CD4-positive, alpha-beta memory T cell (primary cell): ENCODE measurements at regions not wholly inside any gene's neighbourhood (a gene's known extent, or its start where the extent isn't known, plus 50 kb on each side); places are given as distances from the start of the nearest gene placed in this dataset.

ENCODE experiments used
- CTCF ChIA-PET: fragments of 350-600 bp; sonication (Branson Sonifier 250); formaldehyde crosslinking; loops from one replicate; lab custom pipeline; 2021; ENCODE audit warnings: inconsistent platforms; ENCODE audit not compliant: partially characterized antibody; lab: Charles Lee
- POLR2A ChIA-PET: fragments of 350-600 bp; sonication (Branson Sonifier 250); formaldehyde crosslinking; loops from one replicate; lab custom pipeline; 2021; ENCODE audit not compliant: partially characterized antibody; lab: Charles Lee
- DNase-seq, 5 donors: peaks; one replicate each; pipeline versions ENCODE4 v3.0.0 to v3.0.0-alpha.2; 2020 to 2022; ENCODE audit warnings: mixed read lengths in 1 of 5
- H3K27ac ChIP-seq: one replicate; pipeline ENCODE4 v1.7.0; 2013; ENCODE audit warnings: low read depth, low read length
- H3K27me3 ChIP-seq: 2 replicates; pipeline ENCODE4 v1.7.0; 2013; ENCODE audit warnings: mild to moderate bottlenecking, low read length, moderate library complexity; ENCODE audit not compliant: insufficient read depth
- H3K36me3 ChIP-seq: 2 replicates; pipeline ENCODE4 v1.7.0; 2013; ENCODE audit warnings: mild to moderate bottlenecking, low read length, moderate library complexity; ENCODE audit not compliant: insufficient read depth
- H3K4me1 ChIP-seq: 2 replicates; pipeline ENCODE4 v1.7.0; 2013; ENCODE audit warnings: mild to moderate bottlenecking, low read length, moderate library complexity; ENCODE audit not compliant: insufficient read depth
- H3K4me3 ChIP-seq, 2 donors: one replicate each; pipeline ENCODE4 v1.7.0; 2013; ENCODE audit warnings: low read length in 2 of 2, mild to moderate bottlenecking in 1 of 2
- H3K9me3 ChIP-seq, 2 donors: one replicate each; pipeline ENCODE4 v1.7.0; 2013; ENCODE audit warnings: low read length in 2 of 2, control low read depth in 1 of 2; ENCODE audit not compliant: control insufficient read depth in 1 of 2
- H3K27ac Mint-ChIP-seq, 7 donors: one replicate each; pipeline ENCODE4 v1.8.0; 2020 to 2021; ENCODE audit warnings: mixed read lengths in 7 of 7, mild to moderate bottlenecking in 6 of 7, inconsistent platforms in 3 of 7, moderate library complexity in 3 of 7
- H3K27me3 Mint-ChIP-seq, 2 donors: one replicate each; pipeline ENCODE4 v1.8.0; 2020 to 2021; ENCODE audit warnings: mixed read lengths in 2 of 2
- H3K36me3 Mint-ChIP-seq, 2 donors: one replicate each; pipeline ENCODE4 v1.8.0; 2020 to 2021; ENCODE audit warnings: mixed read lengths in 2 of 2, inconsistent platforms in 1 of 2, mild to moderate bottlenecking in 1 of 2
- H3K4me1 Mint-ChIP-seq, 4 donors: one replicate each; pipeline ENCODE4 v1.8.0; 2020 to 2021; ENCODE audit warnings: mixed read lengths in 4 of 4, mild to moderate bottlenecking in 1 of 4
- H3K4me3 Mint-ChIP-seq, 8 donors: one replicate each; pipeline ENCODE4 v1.8.0; 2020 to 2021; ENCODE audit warnings: mixed read lengths in 8 of 8, mild to moderate bottlenecking in 7 of 8, moderate library complexity in 6 of 8, inconsistent platforms in 3 of 8
- H3K9me3 Mint-ChIP-seq, 8 donors: one replicate each; pipeline ENCODE4 v1.8.0; 2020 to 2021; ENCODE audit warnings: mixed read lengths in 8 of 8, mild to moderate bottlenecking in 5 of 8, inconsistent platforms in 3 of 8, moderate library complexity in 1 of 8
- intact Hi-C: fragments of 100-400 bp; cut with micrococcal nuclease; formaldehyde crosslinking; loops from one replicate; pipeline ENCODE4 v1.15.1; 2023

DNA sequence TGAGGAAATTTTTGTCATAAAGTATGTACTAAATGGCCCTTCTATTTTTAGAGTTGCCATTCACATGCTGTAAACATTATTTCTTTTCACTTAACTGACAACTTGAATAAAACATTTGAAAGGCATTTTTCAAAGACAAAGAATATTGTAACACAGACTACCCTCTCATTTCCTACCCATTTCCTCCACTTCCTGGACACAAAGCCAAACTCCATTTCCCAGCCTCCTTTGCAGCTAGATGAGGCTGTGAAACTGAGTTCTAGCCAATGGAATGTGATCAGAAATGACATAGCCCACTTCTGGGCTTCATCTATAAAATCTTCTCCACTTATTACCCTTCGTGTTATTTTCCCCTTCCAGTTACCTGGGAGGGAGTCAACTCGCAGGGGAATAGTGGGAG lies 288.9 kb upstream of the DPH6 start:
- Mint-ChIP-seq H3K27me3 (no peaks in the 10 kb centered on the region), H3K4me1 (no peaks in the 10 kb centered on the region), H3K9me3 (peaks cover 0 to 5% (median 0%) of the 10 kb centered on the region in 8 donors), H3K27ac (no peak overlapping the region), H3K36me3 (no peaks in the 10 kb centered on the region), H3K4me3 (no peak overlapping the region)
- Histone ChIP-seq H3K4me3 (no peak overlapping the region), H3K27ac (no peak overlapping the region), H3K9me3 (no peaks in the 10 kb centered on the region), H3K4me1 (no peaks in the 10 kb centered on the region), H3K27me3 (no peaks in the 10 kb centered on the region), H3K36me3 (no peaks in the 10 kb centered on the region)
- POLR2A ChIA-PET: no interaction called here
- no peak for DNase-seq
- CTCF ChIA-PET: no interaction called here
- intact Hi-C loops: no loop called here

DNA sequence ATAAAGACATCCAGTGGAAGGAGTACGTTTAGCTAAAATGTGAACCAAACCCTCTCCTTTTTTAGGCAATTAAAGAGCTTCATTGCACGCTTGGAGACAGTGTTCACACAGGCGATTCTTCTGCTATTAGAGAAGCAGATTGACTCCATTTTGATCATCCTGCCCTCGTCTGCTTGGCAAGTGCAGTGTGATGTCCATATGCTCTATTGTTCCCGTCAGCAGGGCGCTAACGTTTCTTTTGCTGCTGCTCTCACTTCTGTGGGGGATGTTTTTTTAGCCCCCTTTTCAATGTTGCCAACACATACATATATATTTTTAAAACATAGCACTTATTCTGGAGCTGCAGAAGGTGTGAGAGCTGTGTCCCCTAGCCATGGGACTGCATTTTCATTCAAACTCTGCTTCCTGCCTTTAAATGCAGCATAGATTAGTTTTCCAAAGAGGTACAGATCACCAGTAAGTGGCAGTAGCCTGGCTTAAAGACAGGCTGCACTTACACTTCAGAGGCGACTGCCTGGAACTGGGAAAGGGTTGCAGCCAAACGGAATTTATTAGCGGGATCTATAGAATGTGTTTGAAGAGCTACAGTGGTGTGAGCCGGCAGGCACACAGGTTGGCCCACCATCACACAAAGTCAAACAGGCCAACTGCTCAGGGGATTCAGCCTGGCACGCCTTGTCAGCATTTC lies 292.6 kb upstream of the DPH6 start:
- Histone ChIP-seq H3K36me3 (no peaks in the 10 kb centered on the region), H3K9me3 (no peaks in the 10 kb centered on the region), H3K27me3 (no peaks in the 10 kb centered on the region), H3K27ac (no peak overlapping the region), H3K4me1 (no peaks in the 10 kb centered on the region), H3K4me3 (no peak overlapping the region)
- no peak for DNase-seq
- Mint-ChIP-seq H3K27ac (no peak overlapping the region), H3K4me3 (no peak overlapping the region), H3K4me1 (no peaks in the 10 kb centered on the region), H3K36me3 (no peaks in the 10 kb centered on the region), H3K27me3 (no peaks in the 10 kb centered on the region), H3K9me3 (peaks cover 0 to 5% (median 0%) of the 10 kb centered on the region in 8 donors)
- CTCF ChIA-PET: no interaction called here
- POLR2A ChIA-PET: no interaction called here
- intact Hi-C loops: no loop called here

DNA sequence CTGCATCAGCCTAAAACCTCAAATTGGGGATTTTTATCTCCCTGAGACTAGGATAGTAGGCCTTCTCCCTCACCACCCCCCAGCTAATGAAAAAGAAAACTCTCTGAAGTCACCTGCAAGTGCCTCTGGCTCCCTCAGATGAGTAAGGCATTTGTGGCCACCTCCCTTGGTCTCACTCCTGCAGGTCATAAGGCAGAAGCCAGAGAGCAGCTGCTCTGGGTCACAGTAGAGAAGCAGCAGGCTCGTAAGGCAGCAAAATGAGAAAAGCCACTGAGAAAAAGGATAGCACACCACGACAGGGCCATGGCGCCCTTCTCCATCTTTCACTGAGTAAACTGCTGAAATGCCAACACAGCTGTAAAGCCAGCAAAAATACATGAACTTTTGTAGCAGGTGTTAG lies 296.7 kb upstream of the DPH6 start:
- H3K4me3 ChIP-seq: no peak overlapping the region
- Mint-ChIP-seq H3K4me1 (no peaks in the 10 kb centered on the region), H3K36me3 (no peaks in the 10 kb centered on the region), H3K27me3 (peaks cover 0 to 3% of the 10 kb centered on the region in 2 donors), H3K4me3 (no peak overlapping the region), H3K9me3 (peaks cover 0 to 4% (median 0%) of the 10 kb centered on the region in 8 donors), H3K27ac (no peak overlapping the region)
- no peaks in the 10 kb centered on the region for H3K9me3 ChIP-seq
- intact Hi-C loops: no loop called here
- H3K4me1 ChIP-seq: no peaks in the 10 kb centered on the region
- no peak overlapping the region for H3K27ac ChIP-seq
- POLR2A ChIA-PET: no interaction called here
- DNase-seq: no peak
- CTCF ChIA-PET: no interaction called here
- H3K36me3 ChIP-seq: no peaks in the 10 kb centered on the region
- H3K27me3 ChIP-seq: no peaks in the 10 kb centered on the region

DNA sequence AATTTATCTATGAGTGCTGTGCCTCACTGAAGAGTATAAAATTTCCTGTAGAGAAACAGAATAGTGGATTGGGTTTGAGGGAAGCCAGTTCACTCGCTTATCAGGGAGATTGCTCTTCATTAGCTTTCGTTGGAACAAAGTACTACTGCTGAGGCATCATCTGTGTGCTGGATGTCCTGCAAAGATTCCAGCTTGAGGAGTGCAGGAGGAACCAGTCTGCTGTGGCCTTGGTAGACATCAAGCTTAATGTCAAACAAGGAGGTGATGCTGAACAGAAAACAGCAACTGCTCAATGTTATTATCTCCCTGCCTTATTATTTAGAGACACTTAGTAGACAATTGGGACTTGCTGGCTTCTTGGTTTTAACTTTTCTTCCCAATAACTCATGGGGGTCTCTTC lies 297.5 kb upstream of the DPH6 start:
- H3K9me3 Mint-ChIP-seq: peaks cover 0 to 3% (median 0%) of the 10 kb centered on the region in 8 donors
- H3K9me3 ChIP-seq: no peaks in the 10 kb centered on the region
- no peak for DNase-seq
- intact Hi-C loops: no loop called here
- H3K4me3 Mint-ChIP-seq: no peak overlapping the region
- no peaks in the 10 kb centered on the region for H3K36me3 ChIP-seq
- H3K27me3 Mint-ChIP-seq: peaks cover 0 to 3% of the 10 kb centered on the region in 2 donors
- H3K4me1 Mint-ChIP-seq: no peaks in the 10 kb centered on the region
- H3K4me1 ChIP-seq: no peaks in the 10 kb centered on the region
- no peaks in the 10 kb centered on the region for H3K27me3 ChIP-seq
- no peak overlapping the region for H3K27ac Mint-ChIP-seq
- ChIA-PET CTCF (no interaction called here), POLR2A (no interaction called here)
- H3K36me3 Mint-ChIP-seq: no peaks in the 10 kb centered on the region
- no peak overlapping the region for H3K27ac ChIP-seq
- H3K4me3 ChIP-seq: no peak overlapping the region

DNA sequence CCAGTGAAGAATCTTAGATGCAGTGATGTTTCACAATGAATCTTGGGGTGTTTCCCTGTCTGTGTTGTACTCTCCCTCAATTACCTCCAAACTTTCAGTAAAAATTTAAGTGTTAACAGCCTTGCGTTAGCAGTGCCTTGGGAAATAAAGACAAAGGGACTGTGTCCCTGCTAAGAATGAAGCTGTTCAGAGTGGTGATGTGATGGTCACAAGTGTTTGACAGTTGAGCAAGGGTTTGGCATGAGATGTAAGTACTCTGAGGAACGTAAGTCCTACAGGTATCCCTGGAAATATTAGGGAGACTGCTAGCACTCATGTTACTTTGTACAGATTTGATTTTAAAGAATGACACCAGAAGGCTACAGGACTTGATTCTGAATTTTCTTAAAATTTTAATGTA lies 304.3 kb upstream of the DPH6 start:
- no peaks in the 10 kb centered on the region for H3K36me3 ChIP-seq
- peaks cover 0 to 3% of the 10 kb centered on the region in 2 donors for H3K27me3 Mint-ChIP-seq
- ChIA-PET CTCF (no interaction called here), POLR2A (no interaction called here)
- no peak for DNase-seq
- H3K4me3 Mint-ChIP-seq: no peak overlapping the region
- no peaks in the 10 kb centered on the region for H3K4me1 Mint-ChIP-seq
- no peaks in the 10 kb centered on the region for H3K4me1 ChIP-seq
- no peak overlapping the region for H3K27ac Mint-ChIP-seq
- no peak overlapping the region for H3K4me3 ChIP-seq
- H3K36me3 Mint-ChIP-seq: no peaks in the 10 kb centered on the region
- intact Hi-C loops: no loop called here
- H3K9me3 ChIP-seq: no peaks in the 10 kb centered on the region
- no peak overlapping the region for H3K27ac ChIP-seq
- no peaks in the 10 kb centered on the region for H3K27me3 ChIP-seq
- peaks cover 0 to 2% (median 0%) of the 10 kb centered on the region in 8 donors for H3K9me3 Mint-ChIP-seq

DNA sequence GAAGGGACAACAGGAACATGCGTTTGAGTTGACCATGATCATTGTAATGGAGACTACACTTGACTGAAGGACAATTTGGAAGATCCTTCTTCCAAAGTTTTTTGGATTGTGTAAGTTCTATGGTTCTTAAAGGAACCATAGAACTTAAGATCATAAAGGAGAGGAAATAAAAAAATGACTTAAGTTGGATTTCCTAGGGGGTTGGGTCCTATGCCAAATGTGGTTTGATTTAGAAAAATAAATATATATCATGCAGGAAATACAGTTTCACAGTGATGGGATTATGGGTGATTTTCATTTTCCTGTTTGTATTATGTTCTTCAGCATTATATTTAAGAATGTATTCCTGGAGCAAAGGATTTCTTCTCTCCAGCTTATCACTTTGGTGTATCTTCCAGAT lies 305.5 kb upstream of the DPH6 start:
- Mint-ChIP-seq H3K4me3 (no peak overlapping the region), H3K4me1 (no peaks in the 10 kb centered on the region), H3K9me3 (peaks cover 0 to 2% (median 0%) of the 10 kb centered on the region in 8 donors), H3K27ac (no peak overlapping the region), H3K36me3 (no peaks in the 10 kb centered on the region), H3K27me3 (peaks cover 0 to 3% of the 10 kb centered on the region in 2 donors)
- DNase-seq: no peak
- Histone ChIP-seq H3K36me3 (no peaks in the 10 kb centered on the region), H3K27ac (no peak overlapping the region), H3K27me3 (no peaks in the 10 kb centered on the region), H3K4me3 (no peak overlapping the region), H3K4me1 (no peaks in the 10 kb centered on the region), H3K9me3 (no peaks in the 10 kb centered on the region)
- CTCF ChIA-PET: no interaction called here
- intact Hi-C loops: no loop called here
- POLR2A ChIA-PET: no interaction called here

DNA sequence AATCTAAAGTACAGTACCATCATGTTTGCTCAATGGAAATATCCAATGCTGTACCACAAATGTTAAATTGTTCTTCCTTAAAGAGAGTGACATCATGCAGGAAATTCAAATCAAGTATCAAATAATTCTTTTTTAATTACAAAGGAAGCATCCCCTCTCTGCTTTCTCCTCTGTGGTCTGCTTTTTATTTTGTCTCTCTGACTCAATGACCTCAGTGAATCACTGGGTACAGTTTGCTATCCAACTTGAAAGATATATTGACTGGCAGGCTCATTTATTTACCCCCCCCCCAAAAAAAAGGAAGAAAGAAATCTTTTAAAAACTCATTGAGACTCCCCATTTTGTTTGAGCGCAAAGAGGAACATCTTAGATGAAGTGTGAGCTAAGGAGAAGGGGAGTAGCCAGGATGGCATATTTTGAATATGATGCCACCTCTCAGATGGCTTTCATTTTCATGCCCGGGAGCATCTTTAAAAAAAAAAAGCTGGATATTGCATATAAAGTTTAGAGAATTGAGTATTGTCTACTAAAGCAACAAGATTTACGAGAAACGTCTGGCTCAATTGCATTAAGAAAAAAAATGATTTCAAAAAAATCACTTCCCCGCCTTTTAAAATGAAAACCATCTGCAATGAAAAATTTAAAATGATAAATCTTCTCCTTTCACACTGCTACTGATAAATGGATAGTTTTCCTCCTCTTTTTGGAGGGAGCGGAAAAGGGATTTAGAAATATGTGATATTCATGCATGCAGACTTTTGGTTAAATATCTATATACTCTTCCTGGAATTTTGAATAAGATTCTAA lies 307.1 kb upstream of the DPH6 start:
- Histone ChIP-seq H3K27ac (no peak overlapping the region), H3K27me3 (no peaks in the 10 kb centered on the region), H3K4me3 (no peak overlapping the region), H3K4me1 (no peaks in the 10 kb centered on the region), H3K9me3 (no peaks in the 10 kb centered on the region), H3K36me3 (no peaks in the 10 kb centered on the region)
- CTCF ChIA-PET: no interaction called here
- no peak for DNase-seq
- no peaks in the 10 kb centered on the region for H3K36me3 Mint-ChIP-seq
- intact Hi-C loops: no loop called here
- no peaks in the 10 kb centered on the region for H3K27me3 Mint-ChIP-seq
- POLR2A ChIA-PET: no interaction called here
- no peaks in the 10 kb centered on the region for H3K4me1 Mint-ChIP-seq
- no peak overlapping the region for H3K4me3 Mint-ChIP-seq
- no peak overlapping the region for H3K27ac Mint-ChIP-seq
- peaks cover 0 to 2% (median 0%) of the 10 kb centered on the region in 8 donors for H3K9me3 Mint-ChIP-seq
